HG03060 (cell line): ENCODE measurements at regions not wholly inside any gene's neighbourhood (a gene's known extent, or its start where the extent isn't known, plus 50 kb on each side); places are given as distances from the start of the nearest gene placed in this dataset.
"Not testable (repeated sequence)": the region's sequence is repeated elsewhere in the genome, so short reads cannot be mapped to it uniquely, and the experiment has no call there.

Source experiments
- ATAC-seq: cut with Tn5 transposase; IDR thresholded peaks from one replicate; pipeline ENCODE4 v1.9.1; 2021; ENCODE audit warnings: low read depth, moderate number of reproducible peaks; ENCODE audit not compliant: unreplicated experiment

GRCh38 chr2:183872131-183872530 lies 726.2 kb upstream of the ZNF804A start:
- no peak for ATAC-seq

DNA sequence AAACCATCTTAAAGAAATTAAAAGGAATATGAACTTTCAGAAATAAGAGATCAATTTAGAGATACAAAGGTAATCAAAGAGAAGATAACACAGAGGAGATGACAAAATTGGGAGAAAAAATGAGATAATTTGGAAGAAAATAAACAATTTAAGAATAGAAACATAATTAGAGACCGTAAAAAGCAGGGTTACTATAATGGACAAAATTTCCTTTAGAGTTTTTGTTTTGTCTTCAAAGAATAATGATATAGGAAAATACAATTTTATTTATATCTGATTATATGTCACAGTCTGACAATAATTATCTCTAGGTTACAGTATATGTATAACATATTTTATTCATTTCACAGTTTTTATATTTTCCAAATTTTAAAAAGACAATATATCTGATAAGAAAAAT lies 716.4 kb upstream of the ZNF804A start:
- ATAC-seq = no peak

GRCh38 chr2:183892315-183892941 lies 705.9 kb upstream of the ZNF804A start:
- no peak for ATAC-seq

DNA sequence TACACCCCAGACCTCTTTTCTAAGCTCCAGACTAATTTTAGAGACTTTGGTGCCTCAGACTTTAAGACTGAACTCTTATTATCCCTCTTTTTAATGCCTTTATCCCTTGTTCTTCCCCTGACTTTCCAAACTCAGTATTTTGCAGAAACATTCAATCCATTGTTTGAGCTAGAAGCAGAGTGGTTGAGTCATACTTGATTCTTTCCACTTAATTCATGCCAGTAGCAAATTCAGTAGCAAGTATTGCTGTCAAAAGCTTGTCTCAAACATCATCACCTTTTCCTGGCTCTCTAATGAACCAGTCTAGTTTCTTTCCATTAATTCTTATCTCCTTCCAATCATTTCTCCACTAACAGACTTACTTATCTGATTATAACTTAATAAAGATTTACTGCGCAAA lies 699.7 kb upstream of the ZNF804A start:
- ATAC-seq = no peak

DNA sequence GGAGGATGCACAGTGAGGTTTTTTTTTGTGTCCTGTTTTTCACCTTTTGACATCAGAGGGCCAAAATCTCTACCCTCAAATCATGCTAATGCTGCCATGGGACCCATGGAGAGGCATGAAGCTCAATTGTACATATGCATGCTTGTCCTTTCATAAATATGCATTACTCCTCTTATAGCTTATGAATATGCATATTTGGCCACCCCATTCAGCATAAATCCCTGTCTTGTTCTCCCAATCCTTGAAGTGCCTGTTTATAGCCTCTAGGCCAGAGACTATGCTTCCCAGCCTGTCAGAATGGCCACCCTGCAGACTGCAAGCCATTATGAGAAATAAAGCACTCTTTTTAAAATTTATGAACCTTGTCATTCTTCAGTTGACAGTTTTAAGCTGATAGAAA lies 696.4 kb upstream of the ZNF804A start:
- no peak for ATAC-seq

DNA sequence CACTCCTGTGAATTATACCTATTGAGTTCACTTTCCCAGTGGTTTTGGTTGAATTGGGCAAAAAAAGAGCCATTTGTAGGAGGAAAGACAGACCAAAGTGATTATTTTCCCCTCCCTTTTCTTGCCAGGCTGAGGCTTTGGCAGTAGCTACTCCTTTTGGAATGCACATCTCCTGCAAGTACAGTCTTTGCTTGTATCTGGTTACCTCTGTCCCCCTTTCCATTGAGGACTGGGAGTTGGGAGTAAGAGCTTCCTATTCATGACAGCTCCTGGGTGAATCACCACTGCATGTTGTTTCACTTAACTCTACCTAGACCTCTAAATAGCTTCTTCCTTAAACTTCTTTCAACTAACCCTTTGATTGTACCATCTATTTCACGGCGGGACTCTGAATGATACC lies 695.3 kb upstream of the ZNF804A start:
- no peak for ATAC-seq

DNA sequence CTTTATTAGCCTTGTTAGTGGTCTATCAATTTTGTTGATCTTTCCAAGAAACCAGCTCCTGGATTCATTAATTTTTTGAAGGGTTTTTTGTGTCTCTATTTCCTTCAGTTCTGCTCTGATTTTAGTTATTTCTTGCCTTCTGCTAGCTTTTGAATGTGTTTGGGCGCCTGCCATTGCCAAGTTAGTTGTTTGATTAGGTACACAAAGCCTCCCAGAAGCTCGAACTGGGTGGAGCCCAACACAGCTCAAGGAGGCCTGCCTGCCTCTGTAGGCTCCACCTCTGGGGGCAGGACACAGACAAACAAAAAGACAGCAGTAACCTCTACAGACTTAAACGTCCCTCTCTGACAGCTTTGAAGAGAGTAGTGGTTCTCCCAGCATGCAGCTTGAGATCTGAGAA lies 682.3 kb upstream of the ZNF804A start:
- ATAC-seq = not testable (repeated sequence)

GRCh38 chr2:183919167-183919566 lies 679.2 kb upstream of the ZNF804A start:
- ATAC-seq = no peak

DNA sequence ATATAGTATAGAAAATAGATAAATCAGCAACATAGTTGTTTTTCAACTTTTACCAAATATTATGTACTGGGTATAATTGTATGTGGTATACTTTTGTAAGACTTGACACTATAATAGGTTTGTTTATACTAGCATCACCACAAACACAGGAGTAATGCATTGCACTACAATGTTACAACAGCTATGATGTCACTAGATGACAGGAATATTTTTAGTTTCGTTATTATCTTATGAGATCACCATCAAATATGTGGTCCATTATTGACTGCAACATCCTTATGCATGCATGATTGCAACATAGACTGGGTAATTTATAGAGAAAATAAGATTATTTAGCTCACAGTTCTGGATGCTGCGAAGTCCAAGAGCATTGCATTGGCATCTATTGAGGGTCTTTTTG lies 678.4 kb upstream of the ZNF804A start:
- ATAC-seq = no peak

DNA sequence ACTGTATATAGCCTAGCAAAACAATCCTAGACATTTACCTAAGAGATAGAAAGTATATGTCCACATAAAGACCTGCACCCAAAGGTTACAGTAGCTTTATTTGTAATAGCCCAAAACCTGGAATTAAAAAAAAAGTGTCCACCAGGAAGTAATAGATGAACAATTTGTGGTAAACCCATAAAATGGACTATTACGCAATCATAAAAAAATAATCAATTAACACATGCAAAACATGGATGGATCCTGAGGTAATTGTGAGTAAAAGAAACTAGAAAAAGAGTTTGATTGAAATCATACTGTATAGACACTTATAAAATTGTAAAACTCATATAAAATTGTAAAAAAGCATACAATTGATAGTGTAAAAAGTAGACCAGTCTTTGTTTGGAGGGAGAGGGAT lies 673.0 kb upstream of the ZNF804A start:
- ATAC-seq = no peak

DNA sequence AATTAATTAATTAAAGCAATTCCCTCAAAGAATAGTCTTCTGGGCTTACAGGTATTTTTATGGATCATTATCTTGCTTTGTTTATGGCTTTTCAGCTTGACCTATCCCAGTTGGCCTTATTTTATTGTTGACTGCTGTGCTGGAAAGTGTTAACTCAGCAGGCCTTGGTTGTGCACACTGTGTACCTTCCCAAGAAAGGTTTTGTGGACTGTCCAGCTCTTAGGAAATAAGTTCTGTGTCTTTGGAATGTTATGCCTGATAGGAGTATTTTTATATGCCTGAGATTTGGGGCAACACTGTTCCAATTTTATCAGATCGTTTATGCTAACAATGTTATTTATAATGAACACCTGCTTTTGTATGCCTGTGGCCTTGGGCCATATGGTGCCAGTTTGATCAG lies 671.9 kb upstream of the ZNF804A start:
- no peak for ATAC-seq

- no peak for ATAC-seq
These were observed 670.7 kb upstream of the ZNF804A start for GRCh38 chr2:183927406-183928325.

GRCh38 chr2:183935005-183935404 lies 663.3 kb upstream of the ZNF804A start:
- no peak for ATAC-seq

DNA sequence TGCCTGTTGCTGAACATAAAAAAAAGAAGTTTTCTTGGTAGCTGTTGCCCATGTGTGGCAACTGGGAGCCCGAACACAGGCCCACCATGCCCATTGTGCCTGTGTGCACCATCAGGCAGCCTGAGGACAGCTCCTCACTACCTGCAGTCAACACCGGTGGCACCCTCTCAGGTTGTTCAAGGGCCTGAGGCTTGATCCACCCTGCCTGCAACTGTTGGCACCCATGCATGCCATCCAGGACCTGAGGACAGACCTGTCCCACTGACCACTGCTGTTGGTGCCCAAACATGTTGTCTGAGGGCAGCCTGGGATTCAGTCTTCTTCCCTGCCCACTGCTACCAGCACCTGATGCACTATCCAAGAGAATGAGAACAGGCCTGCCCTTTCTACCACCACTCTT lies 661.1 kb upstream of the ZNF804A start:
- ATAC-seq = no peak

- ATAC-seq = no peak
These were observed 652.1 kb upstream of the ZNF804A start for GRCh38 chr2:183946193-183946592.

GRCh38 chr2:183948861-183949260 lies 649.5 kb upstream of the ZNF804A start:
- no peak for ATAC-seq

- ATAC-seq = no peak
These were observed 647.7 kb upstream of the ZNF804A start for GRCh38 chr2:183950673-183951072.

- no peak for ATAC-seq
These were observed 646.7 kb upstream of the ZNF804A start for GRCh38 chr2:183951630-183952029.

GRCh38 chr2:183952741-183953140 lies 645.6 kb upstream of the ZNF804A start:
- no peak for ATAC-seq

GRCh38 chr2:183963609-183964008 lies 634.7 kb upstream of the ZNF804A start:
- ATAC-seq = no peak

- ATAC-seq = no peak
These were observed 633.8 kb upstream of the ZNF804A start for GRCh38 chr2:183964565-183964964.

- ATAC-seq = no peak
These were observed 630.6 kb upstream of the ZNF804A start for GRCh38 chr2:183967756-183968155.
